MM.1S (cell line): ENCODE measurements at regions not wholly inside any gene's neighbourhood (a gene's known extent, or its start where the extent isn't known, plus 50 kb on each side); places are given as distances from the start of the nearest gene placed in this dataset.

Experiments used
- EZH2 ChIP-seq: fragments of 300-600 bp; sonication (generic); optimal IDR thresholded peaks from 2 replicates; pipeline ENCODE3; 2017; ENCODE audit warnings: low read depth, mild to moderate bottlenecking, antibody characterized with exemption, low read length, mixed read lengths
- EZH2phosphoT487 ChIP-seq: fragments of 300-600 bp; sonication (generic); IDR thresholded peaks from 2 replicates; pipeline ENCODE4 v1.6.1; 2018; ENCODE audit warnings: antibody characterized with exemption, low read length
- TF ChIP-seq, protein P1 (sequence below): fragments of 300-600 bp; sonication (generic); IDR thresholded peaks from 2 replicates; pipeline ENCODE4 v1.5.1; 2016; ENCODE audit warnings: antibody characterized with exemption, low read length, mixed read lengths

DNA sequence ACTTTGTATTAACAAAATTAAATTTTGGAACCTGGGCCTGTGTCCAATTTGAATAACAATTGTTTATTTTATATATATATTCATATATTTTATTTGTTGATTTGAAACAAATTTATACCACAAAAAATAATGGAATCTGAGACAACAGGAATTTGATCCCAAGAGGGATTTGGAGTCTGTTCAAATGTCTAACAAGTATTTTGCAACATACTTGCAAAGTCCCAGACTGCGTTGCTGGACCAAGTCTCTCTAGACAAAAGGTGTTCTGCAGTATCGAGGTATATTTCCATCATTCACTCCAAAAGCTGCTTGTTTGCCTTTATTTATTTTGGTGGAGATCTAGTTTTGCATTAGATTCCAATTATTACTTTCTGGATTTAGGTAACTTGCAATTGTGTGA lies 68.7 kb upstream of the PTPRR start:
- TF ChIP-seq EZH2 (no peak), EZH2phosphoT487 (no peak)
- TF ChIP-seq, protein P1, sequence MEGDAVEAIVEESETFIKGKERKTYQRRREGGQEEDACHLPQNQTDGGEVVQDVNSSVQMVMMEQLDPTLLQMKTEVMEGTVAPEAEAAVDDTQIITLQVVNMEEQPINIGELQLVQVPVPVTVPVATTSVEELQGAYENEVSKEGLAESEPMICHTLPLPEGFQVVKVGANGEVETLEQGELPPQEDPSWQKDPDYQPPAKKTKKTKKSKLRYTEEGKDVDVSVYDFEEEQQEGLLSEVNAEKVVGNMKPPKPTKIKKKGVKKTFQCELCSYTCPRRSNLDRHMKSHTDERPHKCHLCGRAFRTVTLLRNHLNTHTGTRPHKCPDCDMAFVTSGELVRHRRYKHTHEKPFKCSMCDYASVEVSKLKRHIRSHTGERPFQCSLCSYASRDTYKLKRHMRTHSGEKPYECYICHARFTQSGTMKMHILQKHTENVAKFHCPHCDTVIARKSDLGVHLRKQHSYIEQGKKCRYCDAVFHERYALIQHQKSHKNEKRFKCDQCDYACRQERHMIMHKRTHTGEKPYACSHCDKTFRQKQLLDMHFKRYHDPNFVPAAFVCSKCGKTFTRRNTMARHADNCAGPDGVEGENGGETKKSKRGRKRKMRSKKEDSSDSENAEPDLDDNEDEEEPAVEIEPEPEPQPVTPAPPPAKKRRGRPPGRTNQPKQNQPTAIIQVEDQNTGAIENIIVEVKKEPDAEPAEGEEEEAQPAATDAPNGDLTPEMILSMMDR: no peak
